COR-L47 (cell line): ENCODE measurements at regions not wholly inside any gene's neighbourhood (a gene's known extent, or its start where the extent isn't known, plus 50 kb on each side); places are given as distances from the start of the nearest gene placed in this dataset.

Experiments used
- DNase-seq: peaks from one replicate; lab custom pipeline; 2025; lab: John Stamatoyannopoulos, UW

- DNase-seq: no peak
Observed at GRCh38 chr4:136841526-136841925, 690.8 kb downstream of the PCDH18 start.

- DNase-seq: no peak
Observed at GRCh38 chr4:136838607-136839006, 693.7 kb downstream of the PCDH18 start.

- DNase-seq: no peak
Observed at GRCh38 chr4:136831553-136831952, 700.7 kb downstream of the PCDH18 start.

GRCh38 chr4:136829280-136829679, 703.0 kb downstream of the PCDH18 start:
- no peak for DNase-seq

GRCh38 chr4:136823020-136823419, 709.3 kb downstream of the PCDH18 start:
- DNase-seq: no peak

GRCh38 chr4:136818811-136819330, 713.4 kb downstream of the PCDH18 start:
- DNase-seq: no peak

GRCh38 chr4:136812100-136812880, 720.0 kb downstream of the PCDH18 start:
- no peak for DNase-seq

- DNase-seq: no peak
Observed at GRCh38 chr4:136811496-136812077, 720.7 kb downstream of the PCDH18 start.

- no peak for DNase-seq
Observed at GRCh38 chr4:136810626-136811025, 721.7 kb downstream of the PCDH18 start.

- no peak for DNase-seq
Observed at GRCh38 chr4:136806844-136807243, 725.5 kb downstream of the PCDH18 start.

- no peak for DNase-seq
Observed at GRCh38 chr4:136805617-136806016, 726.7 kb downstream of the PCDH18 start.

- peak; percentile 76 for DNase-seq
Observed at GRCh38 chr4:136803433-136803832, 728.9 kb downstream of the PCDH18 start.

GRCh38 chr4:136800248-136800647, 732.0 kb downstream of the PCDH18 start:
- peak; percentile 87 for DNase-seq

GRCh38 chr4:136796953-136797352, 735.3 kb downstream of the PCDH18 start:
- DNase-seq: no peak

- no peak for DNase-seq
Observed at GRCh38 chr4:136793848-136794247, 738.4 kb downstream of the PCDH18 start.

GRCh38 chr4:136784326-136784725, 748.0 kb downstream of the PCDH18 start:
- no peak for DNase-seq

- DNase-seq: no peak
Observed at GRCh38 chr4:136769717-136770116, 762.6 kb downstream of the PCDH18 start.

GRCh38 chr4:136768925-136769275, 763.4 kb downstream of the PCDH18 start:
- DNase-seq: no peak

- no peak for DNase-seq
Observed at GRCh38 chr4:136768213-136768924, 763.9 kb downstream of the PCDH18 start.

GRCh38 chr4:136763919-136764318, 768.4 kb downstream of the PCDH18 start:
- no peak for DNase-seq

GRCh38 chr4:136755531-136755916, 776.8 kb downstream of the PCDH18 start:
- no peak for DNase-seq

- no peak for DNase-seq
Observed at GRCh38 chr4:136754810-136755530, 777.3 kb downstream of the PCDH18 start.
